ENCODE measurements at regions not wholly inside any gene's neighbourhood (a gene's known extent, or its start where the extent isn't known, plus 50 kb on each side); places are given as distances from the start of the nearest gene placed in this dataset.

- DNase-seq (ENCODE audit: low read depth) = no peak
- no peak overlapping the region for H3K4me3 ChIP-seq (ENCODE audit: low read length)
- no peak for TF ChIP-seq CTCF (conservative IDR thresholded peaks at IDR 0.05; ENCODE audit: low read length)
Observed at GRCh38 chr2:60149176-60149575, 404.3 kb downstream of the BCL11A start.

- no peak overlapping the region for H3K4me3 ChIP-seq (ENCODE audit: low read length)
- TF ChIP-seq CTCF (conservative IDR thresholded peaks at IDR 0.05; ENCODE audit: low read length) = no peak
- no peak for DNase-seq (ENCODE audit: low read depth)
Observed at GRCh38 chr2:60148716-60149115, 404.7 kb downstream of the BCL11A start.

GRCh38 chr2:60140185-60140584 is 413.3 kb downstream of the BCL11A start:
- no peak for TF ChIP-seq CTCF (conservative IDR thresholded peaks at IDR 0.05; ENCODE audit: low read length)
- no peak for DNase-seq (ENCODE audit: low read depth)
- no peak overlapping the region for H3K4me3 ChIP-seq (ENCODE audit: low read length)

GRCh38 chr2:60136913-60137312 is 416.5 kb downstream of the BCL11A start:
- no peak overlapping the region for H3K4me3 ChIP-seq (ENCODE audit: low read length)
- no peak for DNase-seq (ENCODE audit: low read depth)
- no peak for TF ChIP-seq CTCF (conservative IDR thresholded peaks at IDR 0.05; ENCODE audit: low read length)

GRCh38 chr2:60127191-60127590 is 426.3 kb downstream of the BCL11A start:
- H3K4me3 ChIP-seq (ENCODE audit: low read length) = no peak overlapping the region
- no peak for DNase-seq (ENCODE audit: low read depth)
- TF ChIP-seq CTCF (conservative IDR thresholded peaks at IDR 0.05; ENCODE audit: low read length) = no peak

GRCh38 chr2:60125611-60126426 is 427.6 kb downstream of the BCL11A start:
- no peak for TF ChIP-seq CTCF (conservative IDR thresholded peaks at IDR 0.05; ENCODE audit: low read length)
- DNase-seq (ENCODE audit: low read depth) = no peak
- H3K4me3 ChIP-seq (ENCODE audit: low read length) = no peak overlapping the region

- no peak for DNase-seq (ENCODE audit: low read depth)
- H3K4me3 ChIP-seq (ENCODE audit: low read length) = no peak overlapping the region
- TF ChIP-seq CTCF (conservative IDR thresholded peaks at IDR 0.05; ENCODE audit: low read length) = no peak
Observed at GRCh38 chr2:60119778-60120177, 433.7 kb downstream of the BCL11A start.
